AG09309 (cell line): ENCODE measurements at regions not wholly inside any gene's neighbourhood (a gene's known extent, or its start where the extent isn't known, plus 50 kb on each side); places are given as distances from the start of the nearest gene placed in this dataset.
"Not testable (repeated sequence)": the region's sequence is repeated elsewhere in the genome, so short reads cannot be mapped to it uniquely, and the experiment has no call there.

ENCODE experiments used
- DNase-seq: peaks from one replicate; pipeline ENCODE4 v3.0.0-alpha.2; 2010; ENCODE audit warnings: low read depth
- H3K4me3 ChIP-seq: 2 replicates; pipeline ENCODE4 v1.5.1; 2011; ENCODE audit warnings: mild to moderate bottlenecking, low read depth, low read length, moderate library complexity; ENCODE audit not compliant: control insufficient read depth
- TF ChIP-seq, protein P1 (sequence below): IDR thresholded peaks from 2 replicates; pipeline ENCODE4 v1.5.1; 2011; ENCODE audit warnings: mild to moderate bottlenecking, low read depth, low read length, inconsistent platforms; ENCODE audit not compliant: insufficient read depth, control insufficient read depth; ENCODE audit errors: missing control alignments

DNA sequence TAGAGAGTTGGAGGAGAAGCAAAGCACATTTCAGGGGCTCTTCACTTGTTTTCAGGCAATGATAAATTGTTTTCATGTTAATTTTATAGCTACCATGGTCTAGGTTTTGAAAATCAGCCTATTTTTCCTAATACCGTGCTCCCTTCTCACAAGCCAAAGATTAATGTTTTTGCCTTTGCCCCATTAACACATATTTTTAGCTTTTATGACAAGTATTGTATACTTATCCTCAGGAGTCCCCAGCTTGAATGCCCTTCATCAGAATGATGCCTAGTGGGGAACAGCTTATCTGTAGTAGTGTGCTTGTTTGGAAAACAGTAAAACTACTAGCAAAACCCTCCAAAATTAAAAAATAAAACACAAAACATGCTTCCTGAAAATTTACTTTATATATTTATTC, 194.0 kb downstream of the LNPK start:
- TF ChIP-seq, protein P1, sequence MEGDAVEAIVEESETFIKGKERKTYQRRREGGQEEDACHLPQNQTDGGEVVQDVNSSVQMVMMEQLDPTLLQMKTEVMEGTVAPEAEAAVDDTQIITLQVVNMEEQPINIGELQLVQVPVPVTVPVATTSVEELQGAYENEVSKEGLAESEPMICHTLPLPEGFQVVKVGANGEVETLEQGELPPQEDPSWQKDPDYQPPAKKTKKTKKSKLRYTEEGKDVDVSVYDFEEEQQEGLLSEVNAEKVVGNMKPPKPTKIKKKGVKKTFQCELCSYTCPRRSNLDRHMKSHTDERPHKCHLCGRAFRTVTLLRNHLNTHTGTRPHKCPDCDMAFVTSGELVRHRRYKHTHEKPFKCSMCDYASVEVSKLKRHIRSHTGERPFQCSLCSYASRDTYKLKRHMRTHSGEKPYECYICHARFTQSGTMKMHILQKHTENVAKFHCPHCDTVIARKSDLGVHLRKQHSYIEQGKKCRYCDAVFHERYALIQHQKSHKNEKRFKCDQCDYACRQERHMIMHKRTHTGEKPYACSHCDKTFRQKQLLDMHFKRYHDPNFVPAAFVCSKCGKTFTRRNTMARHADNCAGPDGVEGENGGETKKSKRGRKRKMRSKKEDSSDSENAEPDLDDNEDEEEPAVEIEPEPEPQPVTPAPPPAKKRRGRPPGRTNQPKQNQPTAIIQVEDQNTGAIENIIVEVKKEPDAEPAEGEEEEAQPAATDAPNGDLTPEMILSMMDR, result no peak
- H3K4me3 ChIP-seq, result no peak overlapping the region
- DNase-seq, result no peak

DNA sequence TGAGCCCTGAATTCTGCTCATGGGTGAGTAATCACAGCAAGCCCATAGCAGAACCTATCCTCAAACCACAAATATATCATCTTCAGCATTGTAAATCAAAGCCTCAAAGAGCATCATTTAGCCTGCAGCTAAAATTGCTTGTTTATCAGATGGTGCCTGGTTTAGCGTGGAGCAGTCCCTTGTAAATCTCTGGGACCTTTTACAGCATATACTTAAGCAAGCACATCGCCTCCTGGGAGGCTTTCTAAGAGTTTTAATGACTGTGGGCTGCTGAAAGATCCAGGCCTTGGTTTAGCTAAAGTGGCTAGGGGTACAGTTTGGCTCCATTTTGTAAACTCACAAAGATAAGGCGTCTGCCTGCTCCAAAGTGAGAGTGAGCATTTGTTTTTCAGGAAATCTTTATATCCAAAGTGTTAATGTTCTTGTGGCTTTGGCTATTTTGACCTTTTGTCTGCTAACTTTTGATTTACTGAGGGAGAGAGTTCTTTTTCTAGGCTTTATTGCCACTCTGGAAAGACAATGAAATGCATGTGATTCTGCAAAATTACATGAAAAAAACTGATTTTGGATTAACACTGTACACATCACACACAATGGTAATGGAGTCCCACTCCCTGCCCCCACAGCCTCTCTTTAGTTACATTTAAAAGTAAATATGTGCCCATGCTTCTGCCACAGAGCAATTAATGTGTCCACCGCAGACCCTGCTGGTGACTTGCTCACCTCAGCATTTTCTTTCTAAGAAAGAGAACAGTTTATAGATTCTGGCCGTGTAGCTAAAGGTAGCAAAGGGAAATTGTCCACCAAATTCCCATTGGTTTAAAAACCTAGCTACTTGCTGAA, 194.8 kb downstream of the LNPK start:
- H3K4me3 ChIP-seq, result no peak overlapping the region
- TF ChIP-seq, protein P1, result no peak
- DNase-seq, result peak; percentile 88

DNA sequence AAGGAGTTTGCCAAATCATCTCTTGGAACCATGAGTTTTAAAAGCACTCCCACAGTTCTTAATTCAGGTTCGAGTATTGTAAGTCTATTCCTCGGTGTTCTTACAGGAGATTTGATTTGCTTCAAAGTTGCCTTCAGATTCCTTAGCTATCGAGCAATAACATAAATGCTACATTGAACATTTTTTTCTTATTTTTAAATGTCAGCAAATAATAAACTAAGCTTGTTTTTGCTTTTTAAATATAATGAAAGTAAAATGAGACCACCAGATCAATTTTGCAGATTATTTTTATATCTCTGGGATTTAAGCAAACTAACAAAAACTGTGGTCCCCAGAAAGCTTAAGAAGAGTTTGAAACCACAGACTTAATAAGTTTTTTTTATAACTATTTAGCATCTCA, 195.5 kb downstream of the LNPK start:
- TF ChIP-seq, protein P1, result no peak
- no peak for DNase-seq
- no peak overlapping the region for H3K4me3 ChIP-seq

DNA sequence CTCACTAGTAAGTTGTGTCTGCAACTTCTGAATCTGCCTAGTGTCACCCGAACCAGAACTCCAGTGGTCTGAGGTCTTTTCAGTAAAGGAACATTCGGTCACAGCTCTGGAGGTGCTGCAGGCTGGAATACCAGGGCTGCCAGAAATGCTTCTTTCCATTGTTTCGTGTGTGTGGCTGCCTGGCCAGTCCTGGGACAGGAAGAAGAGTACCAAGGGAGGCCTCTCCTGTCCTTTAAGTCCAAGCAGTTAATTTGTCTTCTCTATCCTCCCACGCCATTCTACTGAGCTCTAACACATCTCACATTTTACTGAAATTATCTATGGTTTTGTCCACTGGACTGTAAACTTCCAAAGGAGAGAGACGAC, 196.0 kb downstream of the LNPK start:
- TF ChIP-seq, protein P1, result no peak
- no peak overlapping the region for H3K4me3 ChIP-seq
- no peak for DNase-seq

DNA sequence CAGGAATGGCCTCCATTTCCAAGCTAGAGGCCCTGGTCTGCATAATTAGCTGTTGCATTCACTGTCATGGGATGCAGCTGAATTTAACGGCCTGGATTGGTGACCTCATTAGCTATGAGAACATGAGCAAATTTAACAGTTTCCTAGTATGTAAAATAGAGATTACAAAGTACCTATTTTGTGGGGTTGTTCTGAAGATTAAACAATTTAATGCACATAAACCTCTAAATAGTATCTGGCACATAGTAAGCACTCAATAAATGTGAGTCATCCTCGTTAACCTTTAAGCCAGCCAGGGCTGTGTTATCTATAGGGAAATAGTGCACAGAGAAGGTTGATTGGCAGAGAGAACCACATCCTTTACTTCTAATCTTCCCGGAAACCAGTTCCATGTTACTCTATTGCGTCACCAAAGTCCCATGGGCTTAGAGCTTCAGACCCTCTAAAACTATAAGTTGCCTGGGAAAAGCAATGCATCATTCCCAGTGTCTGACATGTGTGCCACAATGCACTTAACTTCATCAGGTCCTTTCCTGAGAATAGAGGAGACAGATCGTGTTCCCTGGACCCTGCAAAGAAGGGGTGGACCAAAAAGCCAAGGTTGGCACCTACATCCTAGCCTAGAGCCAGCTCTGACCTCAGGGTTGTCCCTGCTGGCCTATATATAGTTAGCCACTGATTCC, 196.5 kb downstream of the LNPK start:
- no peak for DNase-seq
- H3K4me3 ChIP-seq, result no peak overlapping the region
- TF ChIP-seq, protein P1, result no peak

DNA sequence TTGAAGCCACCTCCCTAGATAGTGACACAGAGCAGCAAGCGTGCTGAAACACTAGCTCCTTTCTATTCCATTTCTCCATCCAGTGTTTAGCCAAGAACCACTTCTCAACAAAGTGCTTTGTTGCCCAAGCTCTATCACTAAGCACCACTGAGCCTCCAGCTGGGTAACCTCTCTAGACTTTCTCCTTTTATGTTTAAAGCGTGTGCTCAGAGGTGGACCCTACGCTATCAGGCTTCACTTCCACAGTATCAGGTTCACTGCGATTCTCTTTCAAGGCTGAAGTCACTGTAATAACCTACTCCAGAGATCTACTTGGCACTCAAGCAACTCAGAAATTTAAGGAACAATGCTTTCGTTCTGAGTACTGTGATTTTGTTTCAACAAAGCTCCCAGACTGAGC, 197.9 kb downstream of the LNPK start:
- no peak overlapping the region for H3K4me3 ChIP-seq
- no peak for DNase-seq
- TF ChIP-seq, protein P1, result no peak

DNA sequence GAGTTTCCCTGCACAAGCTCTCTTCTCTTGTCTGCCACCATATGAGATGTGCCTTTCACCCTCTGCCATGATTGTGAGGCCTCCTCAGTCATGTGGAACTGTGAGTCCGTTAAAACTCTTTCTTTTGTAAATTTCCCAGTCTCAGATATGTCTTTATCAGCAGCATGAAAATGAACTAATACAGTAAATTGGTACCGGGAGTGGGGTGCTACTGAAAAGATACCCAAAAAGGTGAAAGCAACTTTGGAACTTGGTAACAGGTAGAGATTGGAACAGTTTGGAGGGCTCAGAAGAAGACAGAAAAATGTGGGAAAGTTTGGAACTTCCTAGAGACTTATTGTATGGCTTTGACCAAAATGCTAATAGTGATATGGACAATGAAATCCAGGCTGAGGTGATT, 205.6 kb downstream of the LNPK start:
- not testable (repeated sequence) for H3K4me3 ChIP-seq, DNase-seq
